H1 (cell line): ENCODE measurements at regions not wholly inside any gene's neighbourhood (a gene's known extent, or its start where the extent isn't known, plus 50 kb on each side); places are given as distances from the start of the nearest gene placed in this dataset.

Experiments
- CTCF ChIA-PET: fragments of 300-600 bp; sonication (Branson Sonifier 250); formaldehyde crosslinking; loops from one replicate; lab custom pipeline; 2021; ENCODE audit not compliant: partially characterized antibody; lab: Charles Lee
- POLR2A ChIA-PET: fragments of 300-600 bp; sonication (Branson Sonifier 250); formaldehyde crosslinking; loops from one replicate; lab custom pipeline; 2021; ENCODE audit warnings: inconsistent platforms; ENCODE audit not compliant: partially characterized antibody; lab: Charles Lee
- DNase-seq, 2 experiments: peaks; one replicate each; pipeline versions ENCODE4 v3.0.0 to v3.0.0-alpha.2; 2010 to 2022; ENCODE audit warnings: low spot score in 2 of 2, low read depth in 1 of 2, mixed read lengths in 1 of 2
- FAIRE-seq: peaks from 2 replicates; lab custom pipeline; 2011; peaks lifted over from hg19 to GRCh38; lab: Jason Lieb, UNC
- H2AFZ ChIP-seq: 2 replicates; pipeline ENCODE4 v1.8.1; 2012; ENCODE audit warnings: low read length, inconsistent platforms
- H2AK5ac ChIP-seq: 2 replicates; pipeline ENCODE4 v1.6.1; 2013; ENCODE audit warnings: low read depth, low read length
- H2BK120ac ChIP-seq: replicated peaks from 2 replicates; pipeline ENCODE3; 2013; ENCODE audit warnings: low read depth, low read length, inconsistent platforms
- H2BK12ac ChIP-seq: 2 replicates; pipeline ENCODE4 v1.6.1; 2013; ENCODE audit warnings: low read depth, low read length
- H2BK15ac ChIP-seq: 2 replicates; pipeline ENCODE4 v1.6.1; 2013; ENCODE audit warnings: low read length
- H2BK20ac ChIP-seq: 2 replicates; pipeline ENCODE4 v1.6.1; 2013; ENCODE audit warnings: low read length
- H2BK5ac ChIP-seq: 2 replicates; pipeline ENCODE4 v1.6.1; 2013; ENCODE audit warnings: low read depth, low read length
- H3K14ac ChIP-seq: 2 replicates; pipeline ENCODE4 v1.6.1; 2013; ENCODE audit warnings: inconsistent platforms; ENCODE audit not compliant: insufficient read length
- H3K18ac ChIP-seq: 2 replicates; pipeline ENCODE4 v1.6.1; 2013; ENCODE audit warnings: low read length; ENCODE audit errors: extremely low read depth
- H3K23ac ChIP-seq: 2 replicates; pipeline ENCODE4 v1.6.1; 2013; ENCODE audit warnings: inconsistent platforms; ENCODE audit not compliant: insufficient read length
- H3K23me2 ChIP-seq: 2 replicates; pipeline ENCODE4 v1.6.1; 2013; ENCODE audit warnings: low read depth, low read length
- H3K27ac ChIP-seq: 2 replicates; pipeline ENCODE4 v1.6.1; 2011; ENCODE audit warnings: low read depth, low read length, inconsistent platforms
- H3K27me3 ChIP-seq, 4 experiments: replicated peaks in 1 of 4; 1 replicate in 1 of 4; 2 replicates in 3 of 4; pipeline versions ENCODE4 v1.6.1 to v1.8.1; 2011 to 2013; ENCODE audit warnings: low read length in 3 of 4, mild to moderate bottlenecking in 3 of 4, inconsistent platforms in 2 of 4, mixed read lengths in 2 of 4, moderate library complexity in 1 of 4; ENCODE audit not compliant: control insufficient read depth in 3 of 4, insufficient read depth in 3 of 4; ENCODE audit errors: extremely low read depth in 1 of 4
- H3K36me3 ChIP-seq, 4 experiments: 2 replicates each; pipeline versions ENCODE4 v1.6.1 to v1.8.1; 2011 to 2013; ENCODE audit warnings: mild to moderate bottlenecking in 4 of 4, low read length in 3 of 4, moderate library complexity in 2 of 4, control low read depth in 1 of 4, inconsistent platforms in 1 of 4; ENCODE audit not compliant: insufficient read depth in 4 of 4, control insufficient read depth in 2 of 4
- H3K4ac ChIP-seq: replicated peaks from 2 replicates; pipeline ENCODE3; 2013; ENCODE audit warnings: low read length, low read depth, mixed read lengths, inconsistent platforms; ENCODE audit not compliant: insufficient read length
- H3K4me1 ChIP-seq, 4 experiments: replicated peaks in 1 of 4; 1 replicate in 1 of 4; 2 replicates in 3 of 4; pipeline versions ENCODE4 v1.6.1 to v1.8.1; 2011 to 2013; ENCODE audit warnings: low read length in 3 of 4, inconsistent platforms in 2 of 4, mixed read lengths in 1 of 4; ENCODE audit not compliant: insufficient read depth in 4 of 4, control insufficient read depth in 3 of 4
- H3K4me2 ChIP-seq, 2 experiments: 2 replicates each; pipeline versions ENCODE4 v1.6.1 to v1.8.1; 2011 to 2013; ENCODE audit warnings: low read depth in 2 of 2, low read length in 2 of 2, control low read depth in 1 of 2, inconsistent platforms in 1 of 2, mild to moderate bottlenecking in 1 of 2; ENCODE audit not compliant: insufficient read depth in 1 of 2
- H3K4me3 ChIP-seq, 4 experiments: fragments of 200-600, 300-600 bp in 1 of 4; sonication (generic), shearing (Covaris generic), sonication (Bioruptor Twin) in 1 of 4; 2 replicates each; pipeline versions ENCODE4 v1.5.1 to v1.8.1; 2011 to 2016; ENCODE audit warnings: low read length in 4 of 4, low read depth in 3 of 4, control low read depth in 2 of 4, inconsistent platforms in 2 of 4, mild to moderate bottlenecking in 2 of 4, mixed read lengths in 1 of 4, moderate library complexity in 1 of 4; ENCODE audit not compliant: insufficient read depth in 2 of 4; ENCODE audit errors: extremely low read depth in 1 of 4
- H3K56ac ChIP-seq: replicated peaks from 2 replicates; pipeline ENCODE3; 2013; ENCODE audit warnings: low read depth, mild to moderate bottlenecking, mixed read lengths, low read length, inconsistent platforms; ENCODE audit not compliant: insufficient read length
- H3K79me1 ChIP-seq: 2 replicates; pipeline ENCODE4 v1.6.1; 2013; ENCODE audit warnings: low read depth, low read length, control low read depth
- H3K79me2 ChIP-seq, 2 experiments: 2 replicates each; pipeline versions ENCODE4 v1.6.1 to v1.8.1; 2012 to 2013; ENCODE audit warnings: low read length in 2 of 2, mild to moderate bottlenecking in 2 of 2, inconsistent platforms in 1 of 2; ENCODE audit not compliant: insufficient read depth in 2 of 2, control insufficient read depth in 1 of 2
- H3K9ac ChIP-seq, 4 experiments: replicated peaks in 1 of 4; 1 replicate in 1 of 4; 2 replicates in 3 of 4; pipeline versions ENCODE4 v1.6.1 to v1.8.1; 2011 to 2013; ENCODE audit warnings: low read depth in 3 of 4, low read length in 3 of 4, control low read depth in 2 of 4, mild to moderate bottlenecking in 2 of 4, moderate library complexity in 2 of 4, inconsistent platforms in 1 of 4; ENCODE audit errors: extremely low read depth in 1 of 4
- H3K9me3 ChIP-seq, 2 experiments: 2 replicates each; pipeline versions ENCODE4 v1.6.1 to v1.8.1; 2012 to 2013; ENCODE audit warnings: mild to moderate bottlenecking in 2 of 2, moderate library complexity in 2 of 2, control low read depth in 1 of 2, inconsistent platforms in 1 of 2, low read depth in 1 of 2, low read length in 1 of 2, mixed read lengths in 1 of 2; ENCODE audit not compliant: insufficient read depth in 2 of 2
- H4K20me1 ChIP-seq, 2 experiments: replicated peaks in 1 of 2; 2 replicates each; pipeline versions ENCODE3 to v1.8.1; 2011 to 2013; ENCODE audit warnings: inconsistent platforms in 2 of 2, low read length in 2 of 2, mild to moderate bottlenecking in 1 of 2; ENCODE audit not compliant: insufficient read depth in 2 of 2, control insufficient read depth in 1 of 2
- H4K5ac ChIP-seq: 2 replicates; pipeline ENCODE4 v1.6.1; 2013; ENCODE audit warnings: low read length, low read depth, mixed read lengths, inconsistent platforms; ENCODE audit not compliant: insufficient read length
- H4K8ac ChIP-seq: 2 replicates; pipeline ENCODE4 v1.8.0; 2013; ENCODE audit warnings: mild to moderate bottlenecking, moderate library complexity, low read length, inconsistent platforms; ENCODE audit not compliant: insufficient read depth; ENCODE audit errors: extremely low read depth
- H4K91ac ChIP-seq: replicated peaks from 2 replicates; pipeline ENCODE3; 2013; ENCODE audit warnings: low read length, mixed read lengths, inconsistent platforms; ENCODE audit not compliant: insufficient read length
- CEBPB ChIP-seq: IDR thresholded peaks from 2 replicates; pipeline ENCODE4 v1.6.1; 2012; ENCODE audit warnings: low read depth, low read length
- CHD2 ChIP-seq: IDR thresholded peaks from 2 replicates; pipeline ENCODE4 v1.6.1; 2012; ENCODE audit warnings: low read length, improper control_type of control experiment
- E2F6 ChIP-seq: IDR thresholded peaks from 2 replicates; pipeline ENCODE4 v1.6.1; 2012; ENCODE audit warnings: inconsistent platforms
- EGR1 ChIP-seq: IDR thresholded peaks from 2 replicates; pipeline ENCODE4 v1.6.1; 2011; ENCODE audit warnings: low read depth, low read length, borderline replicate concordance
- EZH2 ChIP-seq: fragments of 200-600 bp; sonication (generic); IDR thresholded peaks from 2 replicates; pipeline ENCODE4 v1.7.1; 2012; ENCODE audit warnings: low read depth, mild to moderate bottlenecking, moderate library complexity, low read length, inconsistent platforms; ENCODE audit not compliant: severe bottlenecking
- HDAC6 ChIP-seq: IDR thresholded peaks from one replicate; pipeline ENCODE4 v1.7.1; 2012; ENCODE audit warnings: low read depth, mild to moderate bottlenecking, inconsistent platforms, low read length, moderate library complexity
- JUN ChIP-seq: IDR thresholded peaks from 2 replicates; pipeline ENCODE4 v1.6.1; 2011; ENCODE audit warnings: low read depth, mild to moderate bottlenecking, improper control_type of control experiment, low read length
- KDM5A ChIP-seq: fragments of 200-600 bp; IDR thresholded peaks from 2 replicates; pipeline ENCODE4 v1.7.1; 2012; ENCODE audit warnings: mild to moderate bottlenecking, low read length, inconsistent platforms, mixed read lengths
- NRF1 ChIP-seq: IDR thresholded peaks from 2 replicates; pipeline ENCODE4 v1.6.1; 2011; ENCODE audit warnings: mild to moderate bottlenecking, low read depth, low read length, improper control_type of control experiment
- RNF2 ChIP-seq: fragments of 200-900, 300-1000 bp; sonication (generic); IDR thresholded peaks from 2 replicates; pipeline ENCODE4 v1.7.1; 2016; ENCODE audit warnings: borderline replicate concordance, low read depth, mild to moderate bottlenecking, antibody characterized with exemption, low read length; ENCODE audit not compliant: poor library complexity, severe bottlenecking; ENCODE audit errors: missing control alignments
- SIN3A ChIP-seq, 2 experiments: IDR thresholded peaks in 1 of 2; conservative IDR thresholded peaks in 1 of 2; 2 replicates each; pipeline ENCODE4 v1.6.1; 2011 to 2012; ENCODE audit warnings: low read length in 2 of 2, improper control_type of control experiment in 1 of 2, low read depth in 1 of 2, mild to moderate bottlenecking in 1 of 2
- SP2 ChIP-seq: IDR thresholded peaks from 2 replicates; pipeline ENCODE4 v1.6.1; 2012; ENCODE audit warnings: mild to moderate bottlenecking, low read length, inconsistent platforms
- SUZ12 ChIP-seq: fragments of 200-600 bp; sonication (generic); IDR thresholded peaks from 2 replicates; pipeline ENCODE4 v1.6.1; 2012; ENCODE audit warnings: mild to moderate bottlenecking, inconsistent platforms, low read length, moderate library complexity, mixed read lengths
- TCF12 ChIP-seq: IDR thresholded peaks from 2 replicates; pipeline ENCODE4 v1.6.1; 2011; ENCODE audit warnings: low read depth, mild to moderate bottlenecking, low read length
- YY1 ChIP-seq: IDR thresholded peaks from 2 replicates; pipeline ENCODE4 v1.6.1; 2011; ENCODE audit warnings: low read depth, mild to moderate bottlenecking, low read length
- WGBS, 2 experiments: shearing (Covaris generic) in 1 of 2; methylation state at CpG; one replicate each; pipeline versions ENCODE4 v1.1.6 to v1.1.7; 2013 to 2015; ENCODE audit warnings: low lambda C conversion rate in 2 of 2, mixed read lengths in 2 of 2, inconsistent platforms in 1 of 2, low coverage in 1 of 2, missing lambda C conversion rate in 1 of 2; ENCODE audit not compliant: insufficient replicate concordance in 2 of 2, insufficient coverage in 1 of 2, insufficient read length in 1 of 2; ENCODE audit errors: extremely low coverage in 1 of 2, missing lambda C conversion rate in 1 of 2; 5-methylcytosine and 5-hydroxymethylcytosine counted together

GRCh38 chr2:83944191-83944590 lies 514.9 kb downstream of the SUCLG1 start:
- Histone ChIP-seq H3K27me3 (peaks cover 0 to 3% (median 1%) of the 10 kb centered on the region in 4 experiments; a peak in 2 of 7 replicates), H4K8ac (no peak overlapping the region), H3K14ac (no peak overlapping the region), H2BK20ac (no peak overlapping the region), H3K23ac (no peak overlapping the region), H3K18ac (no peak overlapping the region), H3K4me2 (peak overlapping the region; percentile 14 to 49; a peak in 1 of 4 replicates), H2BK5ac (no peak overlapping the region), H3K36me3 (no peaks in the 10 kb centered on the region), H3K79me1 (no peaks in the 10 kb centered on the region), H3K4me1 (peaks cover 0 to 9% (median under 1%) of the 10 kb centered on the region in 4 experiments; a peak in 2 of 7 replicates), H2AK5ac (no peak overlapping the region), H2AFZ (no peak overlapping the region), H3K23me2 (no peaks in the 10 kb centered on the region), H3K4me3 (peak overlapping the region in 1 of 4 experiments; percentile 22; a peak in 2 of 8 replicates), H3K56ac (no peak overlapping the region), H4K20me1 (no peaks in the 10 kb centered on the region), H3K9ac (no peak overlapping the region), H4K5ac (no peak overlapping the region), H3K79me2 (no peaks in the 10 kb centered on the region), H2BK12ac (no peak overlapping the region), H2BK15ac (no peak overlapping the region), H4K91ac (no peak overlapping the region), H3K27ac (no peak overlapping the region), H2BK120ac (no peak overlapping the region), H3K4ac (no peak overlapping the region), H3K9me3 (no peaks in the 10 kb centered on the region)
- peak; percentile 78 for FAIRE-seq
- DNase-seq, result no peak
- WGBS, 2 experiments, result 36% methylated on average over 3 of the region's 3 CpGs; no CpG with 5 or more reads in 1 of the 2 experiments
- CTCF ChIA-PET, result no interaction called here
- POLR2A ChIA-PET, result no interaction called here
- no peak for TF ChIP-seq CEBPB
- TF ChIP-seq NRF1, result no peak
- TF ChIP-seq RNF2, result no peak
- TF ChIP-seq YY1, result no peak
- no peak for TF ChIP-seq HDAC6
- no peak for TF ChIP-seq KDM5A
- TF ChIP-seq SUZ12, result no peak
- no peak for TF ChIP-seq EGR1
- TF ChIP-seq EZH2, result no peak
- TF ChIP-seq TCF12, result no peak
- TF ChIP-seq JUN, result no peak
- TF ChIP-seq SIN3A (conservative IDR thresholded peaks at IDR 0.05 in 1 of 2, IDR thresholded peaks at IDR 0.05 in 1 of 2; ENCODE audit: low read depth in 1 of 2, low read length in 2 of 2), result no peak
- TF ChIP-seq CHD2, result no peak
- TF ChIP-seq E2F6, result no peak
- no peak for TF ChIP-seq SP2
